Fibroblast of lung (primary cell): ENCODE measurements at regions not wholly inside any gene's neighbourhood (a gene's known extent, or its start where the extent isn't known, plus 50 kb on each side); places are given as distances from the start of the nearest gene placed in this dataset.

ENCODE experiments used
- DNase-seq, 2 donors: peaks; one replicate each; pipeline versions ENCODE4 v3.0.0 to v3.0.0-alpha.2; 2010; ENCODE audit warnings: low read depth in 2 of 2
- H2AFZ ChIP-seq: 2 replicates; pipeline ENCODE4 v1.5.1; 2012; ENCODE audit warnings: low read length, control low read depth, inconsistent platforms
- H3K27ac ChIP-seq: 2 replicates; pipeline ENCODE4 v1.5.1; 2011; ENCODE audit warnings: low read length, control low read depth; ENCODE audit not compliant: insufficient read depth
- H3K27me3 ChIP-seq: 2 replicates; pipeline ENCODE4 v1.5.1; 2011; ENCODE audit warnings: mild to moderate bottlenecking, low read length; ENCODE audit not compliant: control insufficient read depth, insufficient read depth
- H3K36me3 ChIP-seq: 2 replicates; pipeline ENCODE4 v1.5.1; 2011; ENCODE audit warnings: low read length; ENCODE audit not compliant: control insufficient read depth, insufficient read depth
- H3K4me1 ChIP-seq: 2 replicates; pipeline ENCODE4 v1.5.1; 2011; ENCODE audit warnings: low read length; ENCODE audit not compliant: control insufficient read depth, insufficient read depth; ENCODE audit errors: extremely low read depth
- H3K4me2 ChIP-seq: 2 replicates; pipeline ENCODE4 v1.5.1; 2011; ENCODE audit warnings: low read length, control low read depth; ENCODE audit not compliant: insufficient read depth; ENCODE audit errors: extremely low read depth
- H3K4me3 ChIP-seq, 4 experiments: fragments of 200-600 bp in 1 of 4; sonication (generic) in 1 of 4; replicated peaks in 1 of 4; 2 replicates each; pipeline ENCODE4 v1.5.1; 2011 to 2016; ENCODE audit warnings: low read length in 4 of 4, low read depth in 3 of 4, mild to moderate bottlenecking in 3 of 4, control low read depth in 2 of 4, inconsistent platforms in 1 of 4, mixed read lengths in 1 of 4; ENCODE audit not compliant: insufficient read depth in 1 of 4; ENCODE audit errors: control extremely low read depth in 1 of 4
- H3K79me2 ChIP-seq: 2 replicates; pipeline ENCODE4 v1.5.1; 2012; ENCODE audit warnings: mild to moderate bottlenecking, low read length, inconsistent platforms; ENCODE audit not compliant: control insufficient read depth, insufficient read depth
- H3K9ac ChIP-seq: 2 replicates; pipeline ENCODE4 v1.5.1; 2011; ENCODE audit warnings: mild to moderate bottlenecking, low read length, control low read depth; ENCODE audit not compliant: insufficient read depth
- H3K9me3 ChIP-seq: 2 replicates; pipeline ENCODE4 v1.5.1; 2012; ENCODE audit warnings: low read depth, low read length; ENCODE audit not compliant: control insufficient read depth, insufficient read depth
- H4K20me1 ChIP-seq: 2 replicates; pipeline ENCODE4 v1.5.1; 2011; ENCODE audit warnings: low read length; ENCODE audit not compliant: control insufficient read depth, insufficient read depth; ENCODE audit errors: extremely low read depth
- EZH2 ChIP-seq: IDR thresholded peaks from 2 replicates; pipeline ENCODE4 v1.5.1; 2012; ENCODE audit warnings: low read length, control low read depth, mild to moderate bottlenecking; ENCODE audit errors: missing control alignments
- TF ChIP-seq, protein P1 (sequence below), 2 donors: IDR thresholded peaks in 1 of 2; conservative IDR thresholded peaks in 1 of 2; 1 replicate in 1 of 2; 2 replicates in 1 of 2; pipeline ENCODE4 v1.5.1; 2011 to 2012; ENCODE audit warnings: low read length in 2 of 2, control low read depth in 1 of 2, inconsistent platforms in 1 of 2, low read depth in 1 of 2, mild to moderate bottlenecking in 1 of 2

DNA sequence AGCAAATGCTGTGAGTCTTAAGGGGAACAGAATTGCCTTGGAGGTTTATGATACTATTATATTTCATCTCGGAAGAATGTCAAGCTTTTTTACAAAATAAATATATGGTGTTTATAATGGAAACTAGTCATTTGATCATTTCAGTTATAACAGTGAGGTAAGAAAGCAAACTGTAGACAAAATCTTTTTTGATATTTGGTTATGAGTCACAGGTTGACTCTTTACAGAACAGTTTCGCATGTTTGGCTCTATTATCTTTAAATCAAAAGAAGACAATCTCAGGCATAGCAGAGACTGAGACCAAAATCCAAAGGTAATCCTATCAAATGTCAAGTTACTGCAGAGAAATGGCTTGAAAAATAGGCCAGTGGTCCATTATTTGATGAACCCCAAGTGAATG lies 490.9 kb upstream of the MDFIC2 start:
- H4K20me1 ChIP-seq: no peaks in the 10 kb centered on the region
- no peak for TF ChIP-seq EZH2
- TF ChIP-seq, protein P1, sequence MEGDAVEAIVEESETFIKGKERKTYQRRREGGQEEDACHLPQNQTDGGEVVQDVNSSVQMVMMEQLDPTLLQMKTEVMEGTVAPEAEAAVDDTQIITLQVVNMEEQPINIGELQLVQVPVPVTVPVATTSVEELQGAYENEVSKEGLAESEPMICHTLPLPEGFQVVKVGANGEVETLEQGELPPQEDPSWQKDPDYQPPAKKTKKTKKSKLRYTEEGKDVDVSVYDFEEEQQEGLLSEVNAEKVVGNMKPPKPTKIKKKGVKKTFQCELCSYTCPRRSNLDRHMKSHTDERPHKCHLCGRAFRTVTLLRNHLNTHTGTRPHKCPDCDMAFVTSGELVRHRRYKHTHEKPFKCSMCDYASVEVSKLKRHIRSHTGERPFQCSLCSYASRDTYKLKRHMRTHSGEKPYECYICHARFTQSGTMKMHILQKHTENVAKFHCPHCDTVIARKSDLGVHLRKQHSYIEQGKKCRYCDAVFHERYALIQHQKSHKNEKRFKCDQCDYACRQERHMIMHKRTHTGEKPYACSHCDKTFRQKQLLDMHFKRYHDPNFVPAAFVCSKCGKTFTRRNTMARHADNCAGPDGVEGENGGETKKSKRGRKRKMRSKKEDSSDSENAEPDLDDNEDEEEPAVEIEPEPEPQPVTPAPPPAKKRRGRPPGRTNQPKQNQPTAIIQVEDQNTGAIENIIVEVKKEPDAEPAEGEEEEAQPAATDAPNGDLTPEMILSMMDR (conservative IDR thresholded peaks at IDR 0.05 in 1 of 2, IDR thresholded peaks at IDR 0.05 in 1 of 2; ENCODE audit: low read depth in 1 of 2, low read length in 2 of 2): no peak

DNA sequence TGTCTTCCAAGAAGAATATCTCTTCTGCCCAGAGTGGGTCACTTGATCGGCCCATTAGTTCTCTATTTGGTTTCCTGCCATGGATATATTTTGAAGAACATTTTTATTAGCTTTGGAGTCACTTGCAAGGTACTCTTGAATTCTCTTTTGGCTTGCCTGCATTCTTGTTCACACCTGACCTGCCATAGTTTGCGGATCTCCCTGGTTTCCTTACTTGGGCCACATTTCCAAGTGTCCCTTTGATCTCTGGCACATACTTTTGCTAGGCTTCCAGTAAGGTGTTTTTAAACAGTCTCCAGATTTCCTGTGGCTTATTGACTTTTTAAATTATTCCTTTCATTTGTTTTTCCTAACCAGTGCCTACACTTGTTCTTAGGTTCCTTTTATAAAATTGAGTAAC lies 488.5 kb upstream of the MDFIC2 start:
- Histone ChIP-seq H3K27me3 (no peaks in the 10 kb centered on the region), H3K4me3 (no peak overlapping the region), H3K4me1 (no peaks in the 10 kb centered on the region), H3K27ac (no peak overlapping the region), H3K36me3 (no peaks in the 10 kb centered on the region), H2AFZ (no peak overlapping the region), H3K9ac (no peak overlapping the region), H3K4me2 (no peak overlapping the region), H4K20me1 (no peaks in the 10 kb centered on the region), H3K9me3 (no peaks in the 10 kb centered on the region), H3K79me2 (no peaks in the 10 kb centered on the region)
- TF ChIP-seq, protein P1 (conservative IDR thresholded peaks at IDR 0.05 in 1 of 2, IDR thresholded peaks at IDR 0.05 in 1 of 2; ENCODE audit: low read depth in 1 of 2, low read length in 2 of 2): no peak
- TF ChIP-seq EZH2: no peak
- no peak for DNase-seq

More for the DNA sequence above, 490.9 kb upstream of the MDFIC2 start:
- no peaks in the 10 kb centered on the region for H3K27me3 ChIP-seq
- H3K9me3 ChIP-seq: no peaks in the 10 kb centered on the region
- no peaks in the 10 kb centered on the region for H3K4me1 ChIP-seq
- DNase-seq: no peak
- H2AFZ ChIP-seq: no peak overlapping the region
- H3K79me2 ChIP-seq: no peaks in the 10 kb centered on the region
- no peaks in the 10 kb centered on the region for H3K36me3 ChIP-seq
- H3K4me3 ChIP-seq: no peak overlapping the region
- H3K27ac ChIP-seq: no peak overlapping the region
- no peak overlapping the region for H3K4me2 ChIP-seq
- no peak overlapping the region for H3K9ac ChIP-seq

DNA sequence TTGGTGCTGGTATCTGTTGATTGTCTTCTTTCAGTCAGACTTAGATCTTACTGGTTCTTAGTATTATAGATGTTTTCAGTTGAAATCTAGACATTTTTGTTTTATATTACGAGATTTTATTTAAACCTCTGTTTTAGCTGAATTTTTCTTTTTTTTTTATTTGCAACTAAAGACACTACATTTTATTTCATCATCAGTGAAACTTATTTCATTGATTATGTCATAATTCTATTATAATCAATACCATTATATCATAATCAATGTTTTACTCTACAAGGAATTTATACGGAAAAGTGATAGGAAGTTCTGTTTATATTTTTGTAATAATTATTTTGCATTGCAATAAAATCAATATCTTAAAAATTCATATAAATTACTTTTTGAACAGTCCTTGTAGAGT lies 477.4 kb upstream of the MDFIC2 start:
- H3K27me3 ChIP-seq: no peaks in the 10 kb centered on the region
- H2AFZ ChIP-seq: no peak overlapping the region
- H3K4me3 ChIP-seq: no peak overlapping the region
- H3K27ac ChIP-seq: no peak overlapping the region
- H3K9me3 ChIP-seq: no peaks in the 10 kb centered on the region
- H3K36me3 ChIP-seq: no peaks in the 10 kb centered on the region
- no peak overlapping the region for H3K4me2 ChIP-seq
- H3K9ac ChIP-seq: no peak overlapping the region
- no peaks in the 10 kb centered on the region for H4K20me1 ChIP-seq
- TF ChIP-seq, protein P1 (conservative IDR thresholded peaks at IDR 0.05 in 1 of 2, IDR thresholded peaks at IDR 0.05 in 1 of 2; ENCODE audit: low read depth in 1 of 2, low read length in 2 of 2): no peak
- no peak for TF ChIP-seq EZH2
- no peak for DNase-seq
- H3K79me2 ChIP-seq: no peaks in the 10 kb centered on the region
- no peaks in the 10 kb centered on the region for H3K4me1 ChIP-seq
